ENCODE measurements at regions not wholly inside any gene's neighbourhood (a gene's known extent, or its start where the extent isn't known, plus 50 kb on each side); places are given as distances from the start of the nearest gene placed in this dataset.
"Not testable (repeated sequence)": the region's sequence is repeated elsewhere in the genome, so short reads cannot be mapped to it uniquely, and the experiment has no call there.

GRCh38 chr16:35102780-35103403, 1643.5 kb downstream of the TP53TG3F start:
- TF ChIP-seq CTCF (IDR thresholded peaks at IDR 0.05; ENCODE audit: insufficient read depth, low read depth, low read length) (no peak), EZH2 (IDR thresholded peaks at IDR 0.05; ENCODE audit: insufficient read depth, low read length) (no peak)
- Mint-ChIP-seq H3K4me1 (ENCODE audit: low read depth, unreplicated experiment) (no peaks in the 10 kb centered on the region), H3K9me3 (ENCODE audit: unreplicated experiment) (peaks cover 4% of the 10 kb centered on the region), H3K27me3 (ENCODE audit: low read depth, unreplicated experiment) (no peaks in the 10 kb centered on the region), H3K4me3 (ENCODE audit: unreplicated experiment) (no peak overlapping the region), H3K36me3 (ENCODE audit: low read depth, unreplicated experiment) (no peaks in the 10 kb centered on the region), H3K27ac (ENCODE audit: unreplicated experiment) (no peak overlapping the region)
- H3K36me3 ChIP-seq (ENCODE audit: insufficient read depth, low read length), result no peaks in the 10 kb centered on the region
- peaks cover 2% of the 10 kb centered on the region for H3K9me3 ChIP-seq (ENCODE audit: insufficient read depth, low read depth, low read length)
- no peaks in the 10 kb centered on the region for H3K4me1 ChIP-seq (ENCODE audit: insufficient read depth, low read length)
- no peaks in the 10 kb centered on the region for H3K79me2 ChIP-seq (ENCODE audit: insufficient read depth, low read length)
- DNase-seq (ENCODE audit: low read depth) (no peak), FAIRE-seq (no peak)
- no peak overlapping the region for H3K27ac ChIP-seq (ENCODE audit: low read depth, low read length)
- H3K4me3 ChIP-seq (ENCODE audit: insufficient read depth, low read depth, low read length), result no peak overlapping the region
- no peaks in the 10 kb centered on the region for H3K27me3 ChIP-seq (ENCODE audit: insufficient read depth, low read length)
- no peak overlapping the region for H2AFZ ChIP-seq (ENCODE audit: low read depth, low read length)
- H3K4me2 ChIP-seq (ENCODE audit: low read length), result no peak overlapping the region
- no peak overlapping the region for H3K9ac ChIP-seq (ENCODE audit: low read length)
- no peaks in the 10 kb centered on the region for H4K20me1 ChIP-seq (ENCODE audit: insufficient read depth, low read length)

GRCh38 chr16:35111772-35112171, 1652.4 kb downstream of the TP53TG3F start:
- H3K27ac Mint-ChIP-seq (ENCODE audit: unreplicated experiment); H3K36me3 Mint-ChIP-seq (ENCODE audit: low read depth, unreplicated experiment); DNase-seq (ENCODE audit: low read depth); H3K27me3 Mint-ChIP-seq (ENCODE audit: low read depth, unreplicated experiment); H3K36me3 ChIP-seq (ENCODE audit: insufficient read depth, low read length); H3K4me1 Mint-ChIP-seq (ENCODE audit: low read depth, unreplicated experiment); H3K9me3 ChIP-seq (ENCODE audit: insufficient read depth, low read depth, low read length); FAIRE-seq; H3K27ac ChIP-seq (ENCODE audit: low read depth, low read length); H4K20me1 ChIP-seq (ENCODE audit: insufficient read depth, low read length); H2AFZ ChIP-seq (ENCODE audit: low read depth, low read length); H3K4me3 Mint-ChIP-seq (ENCODE audit: unreplicated experiment); H3K27me3 ChIP-seq (ENCODE audit: insufficient read depth, low read length); H3K4me2 ChIP-seq (ENCODE audit: low read length); H3K4me3 ChIP-seq (ENCODE audit: insufficient read depth, low read depth, low read length); H3K79me2 ChIP-seq (ENCODE audit: insufficient read depth, low read length); H3K9ac ChIP-seq (ENCODE audit: low read length); H3K4me1 ChIP-seq (ENCODE audit: insufficient read depth, low read length): not testable (repeated sequence)
- H3K9me3 Mint-ChIP-seq (ENCODE audit: unreplicated experiment), result peaks cover 13% of the 10 kb centered on the region

GRCh38 chr16:35131429-35131828, 1672.0 kb downstream of the TP53TG3F start:
- H3K27ac ChIP-seq (ENCODE audit: low read depth, low read length), result no peak overlapping the region
- no peaks in the 10 kb centered on the region for H3K79me2 ChIP-seq (ENCODE audit: insufficient read depth, low read length)
- no peaks in the 10 kb centered on the region for H3K27me3 ChIP-seq (ENCODE audit: insufficient read depth, low read length)
- no peak overlapping the region for H2AFZ ChIP-seq (ENCODE audit: low read depth, low read length)
- no peak for TF ChIP-seq EZH2 (IDR thresholded peaks at IDR 0.05; ENCODE audit: insufficient read depth, low read length)
- TF ChIP-seq CTCF (IDR thresholded peaks at IDR 0.05; ENCODE audit: insufficient read depth, low read depth, low read length), result no peak
- H3K4me3 ChIP-seq (ENCODE audit: insufficient read depth, low read depth, low read length), result no peak overlapping the region
- Mint-ChIP-seq H3K27ac (ENCODE audit: unreplicated experiment) (no peak overlapping the region), H3K4me3 (ENCODE audit: unreplicated experiment) (no peak overlapping the region), H3K4me1 (ENCODE audit: low read depth, unreplicated experiment) (no peaks in the 10 kb centered on the region), H3K27me3 (ENCODE audit: low read depth, unreplicated experiment) (no peaks in the 10 kb centered on the region), H3K9me3 (ENCODE audit: unreplicated experiment) (peaks cover 2% of the 10 kb centered on the region), H3K36me3 (ENCODE audit: low read depth, unreplicated experiment) (no peaks in the 10 kb centered on the region)
- H3K9ac ChIP-seq (ENCODE audit: low read length), result no peak overlapping the region
- no peak for DNase-seq (ENCODE audit: low read depth)
- no peaks in the 10 kb centered on the region for H3K36me3 ChIP-seq (ENCODE audit: insufficient read depth, low read length)
- H4K20me1 ChIP-seq (ENCODE audit: insufficient read depth, low read length), result no peaks in the 10 kb centered on the region
- peaks cover 7% of the 10 kb centered on the region for H3K9me3 ChIP-seq (ENCODE audit: insufficient read depth, low read depth, low read length)
- H3K4me1 ChIP-seq (ENCODE audit: insufficient read depth, low read length), result no peaks in the 10 kb centered on the region
- FAIRE-seq, result no peak
- H3K4me2 ChIP-seq (ENCODE audit: low read length), result no peak overlapping the region

Data from astrocyte (in vitro differentiated cells and primary cell).